ENCODE measurements at regions not wholly inside any gene's neighbourhood (a gene's known extent, or its start where the extent isn't known, plus 50 kb on each side); places are given as distances from the start of the nearest gene placed in this dataset.

DNA sequence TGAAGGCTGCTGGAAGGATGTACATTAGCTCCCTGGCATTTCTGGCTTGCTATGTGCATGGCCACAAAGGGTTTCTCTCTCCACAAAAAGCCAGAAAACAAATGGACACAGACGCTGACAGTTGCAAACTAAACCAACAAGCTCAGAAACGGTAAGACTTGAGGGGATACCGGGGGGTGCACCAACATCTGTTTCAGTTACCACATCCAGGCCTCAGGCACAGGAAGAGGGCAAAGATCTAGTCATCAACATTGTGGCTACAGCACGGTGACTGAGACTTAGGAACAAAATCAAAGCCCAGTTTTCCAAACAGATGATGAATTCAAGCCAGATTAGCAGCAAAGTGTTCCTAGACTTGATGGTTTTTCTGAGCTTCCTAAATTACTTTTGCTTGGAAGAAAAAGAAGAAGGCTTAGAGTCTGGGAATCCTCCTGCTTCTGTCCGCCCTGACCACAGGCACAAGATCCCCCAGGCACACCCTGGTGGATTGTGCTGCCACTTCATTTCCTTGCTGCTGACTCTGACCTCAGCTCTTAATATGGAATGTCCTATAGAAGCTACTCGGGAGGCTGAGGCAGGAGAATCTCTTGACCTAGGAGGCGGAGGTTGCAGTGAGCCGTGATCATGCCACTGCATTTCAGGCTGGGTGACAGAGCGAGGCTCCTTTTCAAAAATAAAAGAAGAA is 54.2 kb upstream of the ADGRF1 start:
- DNase-seq (ENCODE audit: extremely low read depth in 1 of 4, low spot score in 3 of 4): no peak
- H3K4me3 ChIP-seq: no peak overlapping the region
- no peak for ATAC-seq
- no peak overlapping the region for H2AFZ ChIP-seq (ENCODE audit: low read depth, low read length)
- no peaks in the 10 kb centered on the region for H3K9me1 ChIP-seq (ENCODE audit: control insufficient read depth, insufficient read depth, low read length)
- no peaks in the 10 kb centered on the region for H3K4me1 ChIP-seq (replicated peaks in 1 of 2; ENCODE audit: control insufficient read depth in 2 of 2, insufficient read depth in 2 of 2, low read length in 2 of 2)
- no TSS peak for BruUV-seq (replicated peaks)
- CTCF ChIA-PET (ENCODE audit: low intra/inter-chr PET ratio): interaction anchor here (1.2 to 5.0 kb wide), 3 partner anchors 211 to 685 kb away, joined by 3 to 57 read pairs (median 5); partner anchors contain the start of gene TNFRSF21
- FAIRE-seq: no peak
- intact Hi-C loops (cut with micrococcal nuclease) (loop anchor here (5.0 kb wide), 2 partner anchors 76 to 686 kb away; partner anchors contain the start of gene OPN5), in situ Hi-C loops (cut with MboI) (loop anchor here (5.0 kb wide), 1 partner anchor 211 kb away; the partner anchor contains the start of gene TNFRSF21)
- H3K27me3 ChIP-seq (ENCODE audit: control insufficient read depth in 2 of 2, insufficient read depth in 2 of 2, low read length in 2 of 2): 0 out of 5 replicates have a peak, but pooled peaks cover 0 to 4% of the 10 kb centered on the region in 2 experiments
- TF ChIP-seq L3MBTL2 (IDR thresholded peaks at IDR 0.05) (no peak), GATAD2A (IDR thresholded peaks at IDR 0.05) (no peak)
- H3K9ac ChIP-seq (ENCODE audit: insufficient read depth in 1 of 2, low read depth in 2 of 2, low read length in 2 of 2): no peak overlapping the region
- H3K27ac ChIP-seq (ENCODE audit: extremely low read depth, low read depth, low read length): no peak overlapping the region
- POLR2A ChIA-PET: interaction anchor here (1.2 to 1.4 kb wide), 2 partner anchors 207 to 217 kb away, joined by 3 read pairs; no protein-coding TSS in a partner anchor
- H3K36me3 ChIP-seq (ENCODE audit: control insufficient read depth, insufficient read depth, low read length): no peaks in the 10 kb centered on the region
- H3K4me2 ChIP-seq (ENCODE audit: insufficient read depth, low read length): no peak overlapping the region
- H3K9me3 ChIP-seq (replicated peaks; ENCODE audit: control insufficient read depth, insufficient read depth, low read depth, low read length): no peaks in the 10 kb centered on the region
- no peaks in the 10 kb centered on the region for H3K79me2 ChIP-seq (ENCODE audit: control insufficient read depth, insufficient read depth, low read length)
- 12% methylated on average over 9 of the region's 9 CpGs for WGBS (ENCODE audit: insufficient coverage, low coverage, missing lambda C conversion rate)
- no peaks in the 10 kb centered on the region for H4K20me1 ChIP-seq (replicated peaks; ENCODE audit: control insufficient read depth, insufficient read depth, low read length)

DNA sequence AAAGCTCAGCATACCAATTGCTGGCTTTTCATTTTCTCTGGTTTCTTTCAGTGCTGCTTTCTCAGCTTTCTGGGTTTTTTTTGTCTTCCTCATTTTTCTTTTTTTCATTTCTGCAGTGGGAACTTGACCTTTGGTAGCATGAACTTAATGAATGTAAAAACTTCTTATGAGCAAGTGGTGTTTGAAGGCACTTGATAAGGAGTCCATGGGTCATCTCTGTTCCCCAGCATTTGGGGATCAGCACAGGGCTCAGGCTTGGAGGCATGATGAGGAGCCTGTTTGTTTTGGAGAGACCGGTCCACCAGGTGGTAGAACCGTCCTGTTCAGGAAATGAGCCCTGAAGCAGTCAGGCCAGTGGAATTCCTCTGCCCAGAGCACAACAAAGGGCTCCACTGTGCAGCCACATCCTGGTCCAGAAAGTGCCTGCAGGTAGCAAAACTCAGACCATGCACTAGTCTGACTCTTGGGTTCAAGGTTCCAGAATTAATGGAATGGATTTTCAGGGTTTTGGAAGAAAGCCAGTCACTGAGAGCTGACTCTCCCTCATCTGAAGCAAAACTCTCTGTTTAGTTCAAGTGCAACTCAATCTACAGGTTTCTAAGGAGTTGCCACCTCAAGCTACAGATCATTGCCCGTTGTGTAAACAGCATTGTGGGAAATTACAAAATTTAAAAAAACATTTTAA is 52.3 kb upstream of the ADGRF1 start:
- Histone ChIP-seq H3K9ac (ENCODE audit: insufficient read depth in 1 of 2, low read depth in 2 of 2, low read length in 2 of 2) (no peak overlapping the region), H3K9me3 (replicated peaks; ENCODE audit: control insufficient read depth, insufficient read depth, low read depth, low read length) (no peaks in the 10 kb centered on the region), H3K9me1 (ENCODE audit: control insufficient read depth, insufficient read depth, low read length) (no peaks in the 10 kb centered on the region), H4K20me1 (replicated peaks; ENCODE audit: control insufficient read depth, insufficient read depth, low read length) (no peaks in the 10 kb centered on the region), H3K27ac (ENCODE audit: extremely low read depth, low read depth, low read length) (no peak overlapping the region), H3K4me1 (replicated peaks in 1 of 2; ENCODE audit: control insufficient read depth in 2 of 2, insufficient read depth in 2 of 2, low read length in 2 of 2) (no peaks in the 10 kb centered on the region), H3K4me3 (no peak overlapping the region), H2AFZ (ENCODE audit: low read depth, low read length) (no peak overlapping the region), H3K27me3 (ENCODE audit: control insufficient read depth in 2 of 2, insufficient read depth in 2 of 2, low read length in 2 of 2) (0 out of 5 replicates have a peak, but pooled peaks cover 0 to 4% of the 10 kb centered on the region in 2 experiments), H3K79me2 (ENCODE audit: control insufficient read depth, insufficient read depth, low read length) (no peaks in the 10 kb centered on the region), H3K4me2 (ENCODE audit: insufficient read depth, low read length) (no peak overlapping the region), H3K36me3 (ENCODE audit: control insufficient read depth, insufficient read depth, low read length) (no peaks in the 10 kb centered on the region)
- no peak for FAIRE-seq
- intact Hi-C loops (cut with micrococcal nuclease): no loop called here
- in situ Hi-C loops (cut with MboI): no loop called here
- ATAC-seq: 0 out of 3 replicates have a peak, but pooled peaks have one; percentile 29
- BruUV-seq (replicated peaks): no TSS peak
- CTCF ChIA-PET (ENCODE audit: low intra/inter-chr PET ratio): interaction anchor here (0.5 kb wide), 1 partner anchor 212 kb away, joined by 3 read pairs; no protein-coding TSS in a partner anchor
- 1% methylated on average over 3 of the region's 3 CpGs for WGBS (ENCODE audit: insufficient coverage, low coverage, missing lambda C conversion rate)
- POLR2A ChIA-PET: interaction anchor here (1.2 kb wide), 1 partner anchor 10 kb away, joined by 4 read pairs; no protein-coding TSS in a partner anchor
- DNase-seq (ENCODE audit: extremely low read depth in 1 of 4, low spot score in 3 of 4): no peak
- TF ChIP-seq ZNF311 (CRISPR knock-in tag; IDR thresholded peaks at IDR 0.05): no peak
